ENCODE measurements at regions not wholly inside any gene's neighbourhood (a gene's known extent, or its start where the extent isn't known, plus 50 kb on each side); places are given as distances from the start of the nearest gene placed in this dataset.
"Not testable (repeated sequence)": the region's sequence is repeated elsewhere in the genome, so short reads cannot be mapped to it uniquely, and the experiment has no call there.

DNA sequence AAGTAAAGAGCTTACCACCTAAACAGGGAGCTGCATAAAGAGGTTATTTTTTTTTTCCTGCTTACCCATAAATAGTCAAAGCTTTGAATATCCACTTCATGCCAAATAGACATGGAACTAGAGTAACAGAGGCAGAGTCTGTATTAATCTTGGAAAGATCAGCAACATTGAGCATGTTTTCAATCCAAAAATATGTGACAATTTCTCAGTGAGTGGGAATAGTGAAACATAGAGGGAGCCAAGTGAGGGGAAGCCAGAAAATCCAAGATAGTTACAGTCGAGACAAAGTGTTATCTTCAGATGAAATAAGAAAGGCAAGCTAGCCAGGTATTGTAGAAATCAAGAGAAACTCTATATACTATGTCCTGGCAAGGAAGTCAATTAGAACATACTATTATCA, 122.3 kb upstream of the TACR3 start:
- no peak for DNase-seq

DNA sequence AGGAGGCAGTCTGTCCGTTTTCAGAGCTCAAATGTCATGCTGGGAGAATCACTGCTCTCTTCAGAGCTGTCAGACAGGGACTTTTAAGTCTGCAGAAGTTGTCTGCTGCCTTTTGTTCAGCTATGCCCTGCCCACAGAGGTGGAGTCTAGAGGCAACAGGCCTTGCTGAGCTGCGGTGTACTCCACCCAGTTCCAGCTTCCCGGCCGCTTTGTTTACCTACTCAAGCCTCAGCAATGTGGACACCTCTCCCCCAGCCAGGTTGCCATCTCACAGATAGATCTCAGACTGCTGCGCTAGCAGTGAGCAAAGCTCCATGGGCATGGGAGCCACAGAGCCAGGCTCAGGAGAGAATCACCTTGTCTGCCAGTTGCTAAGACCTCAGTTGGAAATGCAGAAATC, 90.5 kb upstream of the TACR3 start:
- DNase-seq, result not testable (repeated sequence)

- DNase-seq, result no peak
Observed at GRCh38 chr4:103802766-103803165, 83.0 kb upstream of the TACR3 start.

DNA sequence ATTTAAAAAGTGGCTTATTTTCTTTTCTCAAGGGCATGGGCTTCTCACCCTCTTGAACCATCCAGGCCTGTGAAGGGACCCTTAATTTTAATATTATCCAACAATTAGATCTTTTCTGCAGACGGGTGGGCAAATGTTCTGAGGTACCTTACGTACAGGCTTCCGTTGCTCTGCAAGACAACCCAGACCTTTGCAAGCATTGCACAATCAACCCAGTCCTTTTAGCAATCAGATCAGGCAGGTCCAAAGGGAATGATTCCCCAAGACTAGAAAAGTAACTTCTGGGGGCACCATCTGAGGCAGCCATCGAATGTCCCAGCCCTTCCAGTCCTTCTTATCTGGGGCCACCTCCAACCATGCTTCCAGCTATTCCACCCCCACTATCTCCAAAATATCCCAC, 67.3 kb upstream of the TACR3 start:
- no peak for DNase-seq

DNA sequence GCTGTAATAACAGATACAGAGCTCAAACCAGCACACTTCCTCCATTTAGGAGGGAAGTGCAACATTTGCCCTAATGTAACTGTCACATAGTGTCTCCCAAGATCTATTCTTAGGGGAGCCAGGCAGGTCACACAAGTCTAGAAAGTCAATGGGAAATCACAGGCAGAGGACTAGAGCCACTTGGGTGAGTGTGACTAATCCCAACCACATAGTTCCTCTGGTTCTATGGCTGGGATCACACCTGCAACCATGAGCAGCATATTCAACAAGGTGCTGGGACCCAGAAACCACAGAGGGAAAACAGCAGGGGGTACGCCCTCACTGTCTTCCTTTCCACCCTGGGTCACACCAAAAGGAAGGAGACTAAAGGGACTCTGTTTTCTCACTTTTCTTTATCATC, 66.8 kb upstream of the TACR3 start:
- DNase-seq, result no peak

DNA sequence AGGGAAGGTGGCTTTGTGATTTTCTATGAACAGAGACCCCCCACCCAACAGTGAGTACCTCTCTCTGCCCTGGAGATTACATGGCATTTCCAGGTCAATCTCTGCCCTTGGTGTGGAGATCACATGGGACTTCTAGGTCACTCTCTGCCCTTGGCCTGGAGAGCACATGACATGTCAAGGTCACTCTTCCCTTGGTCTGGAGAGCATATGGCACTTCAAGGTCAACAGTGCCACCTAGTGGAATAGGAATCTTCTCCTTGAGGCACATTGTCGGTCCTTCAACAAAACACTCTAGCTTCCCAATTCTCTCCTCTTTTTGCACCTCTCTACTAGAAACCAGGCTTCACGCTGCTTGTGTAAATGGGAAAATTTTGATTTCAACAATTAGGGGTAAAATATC, 66.2 kb upstream of the TACR3 start:
- no peak for DNase-seq

GRCh38 chr4:103778221-103778620, 58.4 kb upstream of the TACR3 start:
- DNase-seq, result no peak

DNA sequence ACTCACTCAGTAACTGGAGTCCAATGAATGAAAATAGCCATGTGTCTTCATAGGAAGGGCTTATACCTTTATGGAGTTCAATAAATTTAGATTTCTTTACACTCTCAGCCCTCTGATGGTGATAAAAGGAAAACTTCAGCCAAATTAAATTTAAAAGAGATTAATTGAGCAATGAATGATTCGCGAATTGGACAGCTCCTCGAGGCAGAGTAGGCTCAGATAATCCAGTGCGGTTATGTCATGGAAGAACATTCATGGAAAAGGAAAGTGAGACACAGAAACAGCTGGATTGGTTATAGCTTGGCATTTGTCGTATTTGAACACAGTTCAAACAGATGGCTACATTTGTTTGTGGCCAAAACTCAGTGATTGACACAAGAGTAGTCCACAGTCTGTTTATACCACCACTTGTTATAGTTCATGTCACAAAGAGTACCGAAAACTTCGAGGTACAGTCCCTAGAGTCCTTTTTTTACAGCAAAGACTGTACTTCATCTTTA, 54.6 kb upstream of the TACR3 start:
- no peak for DNase-seq

DNA sequence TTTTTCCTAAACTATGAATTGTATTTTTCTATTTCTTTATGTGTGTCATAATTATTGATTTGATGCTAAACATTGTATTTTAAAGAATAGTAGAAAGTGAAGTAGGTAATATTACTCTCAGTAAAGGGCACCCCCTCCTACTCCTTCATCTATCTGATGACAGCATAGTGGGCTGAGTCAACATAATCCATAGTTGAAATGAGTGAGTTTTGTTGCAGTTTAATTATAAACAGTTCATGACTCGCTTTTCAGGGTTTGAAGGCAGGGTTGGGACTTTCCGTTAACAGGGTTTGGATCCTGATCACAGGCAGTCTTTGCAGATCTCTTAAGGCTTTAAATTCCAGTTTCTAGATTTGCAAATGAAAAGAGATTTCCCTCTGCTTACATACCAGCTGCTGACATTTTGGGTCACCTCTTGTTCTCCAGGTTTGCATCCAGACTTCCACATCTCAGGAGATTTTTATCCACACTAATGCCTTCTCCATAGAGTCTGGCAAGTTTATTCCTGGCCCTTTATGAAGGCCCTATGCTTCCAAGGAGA, 54.0 kb upstream of the TACR3 start:
- no peak for DNase-seq
